GM21717 (cell line): ENCODE measurements at regions not wholly inside any gene's neighbourhood (a gene's known extent, or its start where the extent isn't known, plus 50 kb on each side); places are given as distances from the start of the nearest gene placed in this dataset.

Source experiments
- ATAC-seq: cut with Tn5 transposase; IDR thresholded peaks from one replicate; pipeline ENCODE4 v1.9.1; 2021; ENCODE audit warnings: mild to moderate bottlenecking, moderate library complexity; ENCODE audit not compliant: unreplicated experiment

DNA sequence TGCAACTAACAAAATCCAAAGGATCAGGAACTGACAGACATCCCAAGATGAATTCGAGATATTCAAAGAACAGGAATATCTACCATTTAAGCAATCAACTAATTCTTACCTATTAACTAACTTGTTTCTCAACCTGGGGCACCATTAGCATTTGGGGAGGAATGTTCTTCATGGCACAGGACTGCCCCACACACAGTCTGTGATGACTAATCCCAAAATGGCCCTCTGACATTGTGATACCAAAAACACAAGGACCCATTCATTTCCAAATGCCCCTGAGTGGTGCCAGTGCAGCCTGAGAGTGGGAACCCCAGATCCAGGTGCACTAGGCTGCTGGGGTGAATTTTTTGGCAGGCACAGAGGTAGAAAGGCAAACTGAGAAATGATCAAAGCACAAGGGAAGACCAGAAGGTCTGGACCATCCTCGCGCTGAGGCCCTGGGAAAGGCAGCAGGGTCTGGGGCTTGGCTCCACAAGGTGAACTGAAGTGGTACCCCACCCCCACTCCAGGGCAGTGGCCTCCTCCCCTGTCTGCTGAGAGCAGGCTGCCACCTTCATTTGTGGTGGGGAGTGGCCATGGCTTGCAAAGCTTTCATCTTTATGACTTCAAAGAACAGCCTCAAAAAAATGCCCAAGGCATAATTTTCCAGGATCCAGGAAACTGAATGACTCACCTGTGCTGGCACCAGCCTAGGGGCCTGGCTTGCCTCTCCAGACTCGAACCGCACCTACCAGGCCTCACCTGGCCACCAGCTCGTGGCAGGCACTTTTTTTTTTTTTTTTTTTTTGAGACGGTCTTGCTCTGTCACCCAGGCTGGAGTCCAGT is 122.4 kb downstream of the BCOR start:
- ATAC-seq = no peak

DNA sequence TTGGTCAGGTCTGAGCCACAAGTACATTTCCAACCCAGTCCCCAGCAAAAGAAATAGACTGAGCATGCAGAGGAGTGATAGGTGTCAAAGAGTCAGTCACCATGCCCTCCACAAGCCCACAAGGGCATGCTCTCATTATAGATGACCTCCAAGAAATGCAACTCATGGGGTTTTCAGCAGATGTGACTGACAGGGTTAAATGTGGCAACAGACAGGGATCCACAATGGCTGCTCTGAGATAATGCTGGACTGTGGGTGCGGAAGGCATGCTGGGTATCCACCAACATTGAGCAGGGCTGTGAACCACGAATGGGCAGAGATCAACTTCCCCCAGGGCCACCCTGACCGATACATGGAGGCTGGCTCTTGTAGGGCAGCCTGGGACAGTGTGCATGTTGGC is 115.8 kb downstream of the BCOR start:
- no peak for ATAC-seq

DNA sequence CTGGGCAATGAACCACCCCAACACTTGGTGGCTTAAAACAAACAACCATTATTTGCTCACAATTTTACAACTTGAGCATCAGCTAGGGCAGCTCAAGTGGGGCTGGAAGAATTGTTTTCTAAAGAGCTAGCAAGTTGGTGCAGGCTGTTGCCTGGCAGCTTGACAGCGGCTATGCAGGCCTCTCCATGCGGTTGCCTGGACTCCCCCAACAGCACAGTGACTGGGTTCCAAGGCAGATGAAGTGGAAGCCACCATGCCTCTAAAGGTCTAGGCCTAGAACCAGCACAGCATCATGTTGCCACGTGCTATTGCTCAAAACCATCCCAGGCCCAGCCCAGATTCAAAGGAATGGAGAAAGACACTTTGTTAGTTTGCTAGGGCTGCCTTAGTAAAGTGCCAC is 114.8 kb downstream of the BCOR start:
- no peak for ATAC-seq

DNA sequence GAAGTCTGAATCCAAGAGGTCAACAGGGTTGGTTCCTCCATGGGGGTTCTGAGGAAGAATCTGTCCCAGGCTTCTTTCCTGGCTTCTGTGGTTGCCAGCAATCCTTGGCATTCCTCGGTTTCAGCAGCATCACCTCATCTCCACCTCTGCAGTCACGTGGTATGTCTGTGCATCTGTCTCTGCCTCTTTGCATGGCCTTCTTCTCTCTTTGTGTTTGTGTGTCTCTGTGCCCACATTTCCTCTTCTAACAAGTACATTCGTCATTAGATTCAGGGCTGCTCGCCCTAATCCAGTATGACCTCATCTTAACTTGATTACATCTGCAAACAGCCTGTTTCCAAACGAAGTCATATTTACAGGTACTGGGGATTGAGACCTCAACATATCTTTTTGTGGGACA is 114.0 kb downstream of the BCOR start:
- no peak for ATAC-seq

DNA sequence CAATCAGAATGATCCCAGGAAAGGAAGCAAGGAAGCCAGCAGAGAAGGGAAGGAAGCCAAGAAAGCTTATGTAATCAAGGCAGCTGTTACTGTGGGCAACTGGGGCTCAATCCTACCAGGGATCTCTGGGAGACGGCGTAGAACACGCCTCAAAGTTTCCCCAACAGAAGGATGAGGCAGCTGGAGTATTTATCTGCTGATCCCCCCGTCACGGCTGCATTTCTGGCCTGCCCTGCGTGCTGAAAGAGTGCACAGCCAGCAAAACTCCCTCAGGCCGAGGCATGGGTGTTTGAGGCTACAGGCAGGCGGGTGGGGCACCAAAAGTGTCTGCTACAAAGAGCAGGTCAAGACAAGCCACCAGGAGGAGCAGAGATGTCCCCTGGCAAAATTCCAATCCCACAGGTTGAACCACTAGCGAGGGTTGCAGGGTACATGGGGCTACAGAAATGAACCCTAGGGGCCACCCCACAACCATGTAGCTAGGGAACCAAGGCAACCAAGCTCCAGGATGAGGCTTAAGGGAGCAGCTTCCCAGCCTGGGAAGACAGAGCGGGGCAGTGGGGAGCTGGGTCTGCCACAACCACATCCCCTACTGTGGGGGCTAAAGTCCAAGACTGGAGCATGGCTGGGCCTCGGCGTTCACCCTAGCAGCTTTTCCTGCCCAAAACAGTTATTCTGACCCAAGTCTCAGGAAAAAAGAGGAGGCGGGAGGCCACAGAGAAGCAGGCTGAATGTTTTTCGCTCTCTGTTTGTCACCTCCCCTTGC is 113.4 kb downstream of the BCOR start:
- no peak for ATAC-seq

DNA sequence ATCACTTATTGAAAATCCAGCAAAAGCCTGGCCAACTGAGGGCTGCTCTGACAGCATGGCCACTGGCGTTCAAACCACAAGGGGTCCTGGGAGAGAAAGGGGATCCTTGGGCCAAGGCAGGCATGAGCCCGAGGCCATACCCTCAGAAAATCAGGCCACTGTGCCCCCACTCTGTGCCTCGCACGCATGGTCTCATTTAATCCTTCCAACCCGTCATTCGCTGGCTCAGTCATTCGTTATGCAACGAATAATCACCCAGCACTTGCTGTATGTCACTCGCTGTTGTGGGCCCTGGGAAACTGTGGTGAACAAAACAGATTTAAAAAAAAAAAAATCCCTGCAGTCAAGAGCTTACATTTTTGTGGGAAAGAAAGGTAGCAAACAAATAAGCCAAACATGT is 112.7 kb downstream of the BCOR start:
- ATAC-seq = no peak

DNA sequence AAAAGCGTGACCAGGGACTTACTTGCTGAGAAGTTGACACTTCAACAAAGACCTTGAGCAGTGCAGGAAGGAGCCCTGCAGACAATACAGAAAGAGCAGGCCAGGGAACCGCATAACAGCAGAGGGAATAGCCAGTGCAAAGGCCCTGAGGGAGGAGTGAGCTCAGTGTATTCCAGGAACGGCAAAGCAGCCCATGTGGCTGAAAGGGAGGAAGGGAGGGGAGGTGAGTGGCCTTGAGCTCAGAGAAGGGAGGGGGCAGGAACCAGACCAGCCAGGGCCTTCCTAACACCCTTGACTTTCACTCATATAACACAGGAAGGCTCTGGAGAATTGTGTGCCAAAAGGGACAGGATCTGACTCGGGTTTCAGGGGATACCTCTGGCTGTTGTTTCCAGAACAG is 112.2 kb downstream of the BCOR start:
- no peak for ATAC-seq

DNA sequence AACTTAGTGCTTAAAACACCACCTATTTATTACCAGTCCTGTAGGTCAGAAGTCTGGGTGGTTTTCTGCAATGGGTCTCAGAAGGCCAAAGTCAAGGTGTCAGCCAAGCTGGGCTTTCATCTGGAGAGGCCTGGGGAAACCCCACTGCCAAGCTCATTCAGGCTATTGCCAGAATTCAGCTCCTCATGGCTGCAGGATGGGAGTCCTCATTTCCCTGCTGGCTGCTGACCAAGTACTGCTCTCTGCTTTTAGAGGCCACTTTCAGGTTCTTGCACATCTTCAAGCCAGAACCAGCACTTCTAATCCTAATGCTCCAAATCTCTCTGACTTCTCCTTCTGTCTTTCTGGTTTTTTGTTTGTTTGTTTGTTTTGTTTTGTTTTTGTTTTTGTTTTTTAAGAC is 109.3 kb downstream of the BCOR start:
- no peak for ATAC-seq

DNA sequence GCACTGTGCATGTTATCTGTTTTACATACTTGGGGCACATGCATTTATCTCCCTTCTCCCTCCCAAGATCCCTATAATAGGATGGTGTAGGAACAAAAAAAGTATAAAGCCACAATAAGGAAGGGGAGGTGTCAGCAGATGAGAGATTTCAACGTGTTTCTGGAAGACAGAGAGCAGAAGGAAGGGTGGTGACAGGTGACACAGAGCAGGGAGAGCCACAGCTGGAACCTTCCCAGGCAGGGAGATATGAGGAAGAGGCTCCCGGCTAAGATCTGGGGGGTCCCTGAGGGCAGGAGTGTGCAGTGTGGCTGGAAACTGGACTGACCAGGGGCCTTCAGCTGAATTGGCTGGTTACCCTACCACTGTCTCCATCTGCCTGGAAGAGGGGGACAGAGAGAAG is 107.4 kb downstream of the BCOR start:
- no peak for ATAC-seq

DNA sequence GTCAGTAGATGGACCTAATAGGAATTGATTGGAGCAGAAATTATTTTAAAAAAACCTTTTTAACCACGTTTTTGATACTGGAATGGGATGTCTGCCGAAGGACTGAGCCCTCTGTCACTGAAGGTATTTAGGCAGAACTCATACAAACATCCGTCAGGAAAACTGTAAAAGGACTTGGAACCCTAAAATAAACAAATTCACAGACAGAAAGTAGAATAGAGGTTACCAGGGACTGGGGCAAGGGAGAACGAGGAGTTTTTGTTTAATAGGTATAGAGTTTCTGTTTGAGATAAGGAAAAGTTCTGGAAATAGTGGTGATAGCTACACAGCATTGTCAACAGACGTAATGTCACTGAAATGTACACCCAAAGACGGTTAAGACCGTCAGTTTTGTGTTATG is 105.5 kb downstream of the BCOR start:
- ATAC-seq = no peak

DNA sequence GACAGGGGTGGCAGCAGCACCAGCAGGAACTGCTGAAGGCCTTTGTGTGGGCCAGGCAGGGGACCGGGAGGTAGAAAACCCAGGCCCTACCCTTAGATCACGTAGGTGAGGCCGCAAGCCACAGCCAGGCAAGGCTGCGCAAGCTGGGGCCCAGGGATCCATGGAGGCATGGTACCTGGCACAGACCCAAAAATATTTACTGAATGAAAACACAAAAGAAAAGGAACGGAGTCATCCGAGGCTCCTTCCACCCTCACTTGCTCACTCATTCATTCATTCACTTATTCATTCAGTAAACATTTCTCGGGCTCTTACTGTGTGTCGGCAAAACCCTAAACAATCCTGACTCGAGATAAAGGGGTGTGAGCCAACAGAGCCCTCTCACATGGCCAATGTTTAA is 102.3 kb downstream of the BCOR start:
- ATAC-seq = no peak

DNA sequence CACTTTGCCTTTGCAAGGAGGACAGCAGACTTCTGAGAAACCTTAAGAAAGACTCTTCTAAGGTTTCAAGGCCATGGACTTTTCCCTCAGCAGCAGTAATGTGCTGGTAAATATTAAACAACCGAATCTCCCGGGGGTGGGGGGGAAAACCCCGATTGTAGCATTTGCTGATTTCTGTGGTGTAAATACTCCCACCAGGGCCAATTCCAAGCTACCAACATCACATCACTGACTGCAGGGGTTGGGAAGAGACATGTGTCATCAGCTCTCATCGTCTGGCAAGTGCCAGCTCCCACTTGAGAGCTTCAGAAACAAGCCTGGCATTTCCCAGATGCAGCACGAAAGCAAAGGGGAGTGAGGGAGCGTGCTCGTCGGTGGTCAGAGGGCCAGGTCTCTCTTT is 101.2 kb downstream of the BCOR start:
- ATAC-seq = no peak

DNA sequence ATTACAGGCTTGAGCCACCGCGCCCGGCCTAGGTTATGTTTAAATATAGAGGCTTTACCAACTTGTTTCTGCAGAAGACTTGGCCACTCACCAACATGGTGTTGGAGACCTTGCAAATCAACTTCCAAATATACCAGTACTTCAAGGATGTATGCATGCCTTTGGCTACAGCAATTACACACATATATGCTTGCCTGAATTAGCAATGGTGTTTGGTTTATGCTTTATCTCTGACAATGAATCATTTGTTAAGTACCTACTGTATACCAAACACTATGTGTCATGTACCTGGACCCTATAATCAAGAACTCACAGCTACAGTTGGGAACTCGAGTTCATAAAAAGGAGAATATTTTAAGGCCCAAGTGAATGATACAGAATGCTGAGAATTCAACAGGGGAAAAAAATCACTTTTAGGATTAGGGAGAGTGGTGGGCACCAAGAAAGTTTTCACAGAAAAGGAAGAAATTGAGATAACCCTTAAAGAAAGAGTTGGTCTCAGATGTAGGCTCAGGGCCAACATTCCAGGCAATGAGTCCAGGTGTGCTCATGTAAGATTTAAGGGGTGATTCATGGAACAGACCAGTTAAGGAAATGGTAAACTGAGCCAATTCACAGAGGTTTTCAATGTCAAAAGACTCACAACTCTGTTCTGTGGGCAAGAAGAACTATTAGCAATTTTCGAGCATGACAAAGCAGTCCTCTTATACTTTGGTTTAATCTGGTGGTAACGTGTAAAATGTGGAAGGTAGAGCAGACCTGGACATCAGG is 98.9 kb downstream of the BCOR start:
- no peak for ATAC-seq
